Panc1 (cell line): ENCODE measurements at regions not wholly inside any gene's neighbourhood (a gene's known extent, or its start where the extent isn't known, plus 50 kb on each side); places are given as distances from the start of the nearest gene placed in this dataset.

Experiments
- ATAC-seq: fragments of 200-7000 bp; cut with Tn5 transposase; 2 replicates; pipeline ENCODE4 v1.9.1; 2020; ENCODE audit warnings: mild to moderate bottlenecking, moderate library complexity
- BruUV-seq: library from RNA; stranded (reverse); fragments of 400-500 nt; replicated peaks from 2 replicates; lab custom pipeline; 2021; lab: Mats Ljungman, UMichigan
- CTCF ChIA-PET: fragments of 300-600 bp; sonication (Branson Sonifier 250); formaldehyde crosslinking; loops from one replicate; lab custom pipeline; 2022; ENCODE audit warnings: antibody characterized with exemption; lab: Charles Lee
- POLR2A ChIA-PET: fragments of 300-600 bp; sonication (Branson Sonifier 250); formaldehyde crosslinking; loops from one replicate; lab custom pipeline; 2022; ENCODE audit warnings: antibody characterized with exemption; lab: Charles Lee
- DNase-seq: peaks from one replicate; pipeline ENCODE4 v3.0.0-alpha.2; 2010; ENCODE audit warnings: low read depth, low spot score
- H3K27ac ChIP-seq: 2 replicates; pipeline ENCODE4 v1.5.1; 2011; ENCODE audit warnings: mild to moderate bottlenecking, low read length, inconsistent platforms
- H3K27me3 ChIP-seq: fragments of 200-500 bp; sonication (Bioruptor generic); 2 replicates; pipeline ENCODE4 v1.6.0; 2014; ENCODE audit warnings: low read length, inconsistent platforms; ENCODE audit not compliant: control insufficient read depth, insufficient read depth
- H3K36me3 ChIP-seq: fragments of 200-500 bp; sonication (Bioruptor generic); 2 replicates; pipeline ENCODE4 v1.5.1; 2014; ENCODE audit warnings: inconsistent platforms, mild to moderate bottlenecking, low read length, moderate library complexity; ENCODE audit not compliant: control insufficient read depth, insufficient read depth
- H3K4me1 ChIP-seq: 2 replicates; pipeline ENCODE4 v1.5.1; 2011; ENCODE audit warnings: inconsistent platforms, mild to moderate bottlenecking, low read length, moderate library complexity; ENCODE audit not compliant: control insufficient read depth, insufficient read depth
- H3K4me3 ChIP-seq, 2 experiments: 2 replicates each; pipeline ENCODE4 v1.5.1; 2011 to 2012; ENCODE audit warnings: low read depth in 2 of 2, low read length in 2 of 2, mild to moderate bottlenecking in 2 of 2, inconsistent platforms in 1 of 2, moderate library complexity in 1 of 2
- H3K9me3 ChIP-seq: fragments of 200-500 bp; sonication (Bioruptor generic); 2 replicates; pipeline ENCODE4 v1.5.1; 2014; ENCODE audit warnings: low read depth, mild to moderate bottlenecking, inconsistent platforms, low read length, moderate library complexity; ENCODE audit not compliant: control insufficient read depth, insufficient read depth
- CTCF ChIP-seq: fragments of 450-650 bp; IDR thresholded peaks from 2 replicates; pipeline ENCODE4 v1.5.1; 2017; ENCODE audit warnings: mild to moderate bottlenecking
- POLR2AphosphoS5 ChIP-seq: IDR thresholded peaks from 2 replicates; pipeline ENCODE4 v1.6.1; 2012; ENCODE audit warnings: mild to moderate bottlenecking, low read depth, low read length, moderate library complexity
- REST ChIP-seq, 2 experiments: IDR thresholded peaks; 2 replicates each; pipeline ENCODE4 v1.6.1; 2011 to 2012; ENCODE audit warnings: low read depth in 2 of 2, control low read depth in 1 of 2, low read length in 1 of 2, mild to moderate bottlenecking in 1 of 2, moderate library complexity in 1 of 2; ENCODE audit not compliant: insufficient read depth in 1 of 2
- SIN3A ChIP-seq: IDR thresholded peaks from 2 replicates; pipeline ENCODE4 v1.6.1; 2012; ENCODE audit warnings: low read depth, mild to moderate bottlenecking, low read length, moderate library complexity, borderline replicate concordance; ENCODE audit not compliant: insufficient read depth
- TCF7L2 ChIP-seq: IDR thresholded peaks from 2 replicates; pipeline ENCODE4 v1.6.1; 2011; ENCODE audit warnings: mild to moderate bottlenecking, low read depth, low read length, inconsistent platforms
- in situ Hi-C: cut with HindIII; loops from 2 replicates; pipeline ENCODE4 v1.10.0; 2016; ENCODE audit warnings: low sequenced_read_pairs, low pct_unique_long_range_greater_than_20kb
- intact Hi-C: fragments of 100-400 bp; cut with micrococcal nuclease; formaldehyde crosslinking; loops from one replicate; pipeline ENCODE4 v1.10.0; 2022; ENCODE audit not compliant: unreplicated experiment

- H3K9me3 ChIP-seq, result no peaks in the 10 kb centered on the region
- no peak for ATAC-seq
- no peak overlapping the region for H3K4me3 ChIP-seq
- TF ChIP-seq REST (IDR thresholded peaks at IDR 0.05; ENCODE audit: insufficient read depth in 1 of 2, low read depth in 2 of 2, low read length in 1 of 2) (no peak), SIN3A (no peak), TCF7L2 (no peak), CTCF (no peak), POLR2AphosphoS5 (no peak)
- no peaks in the 10 kb centered on the region for H3K27me3 ChIP-seq
- ChIA-PET POLR2A (no interaction called here), CTCF (no interaction called here)
- no peaks in the 10 kb centered on the region for H3K36me3 ChIP-seq
- peaks cover 4% of the 10 kb centered on the region; the same call in 1 of the 2 replicates for H3K4me1 ChIP-seq
- in situ Hi-C loops, result no loop called here
- no peak for DNase-seq
- H3K27ac ChIP-seq, result no peak overlapping the region
- BruUV-seq, result no TSS peak
- intact Hi-C loops, result no loop called here
Measured at GRCh38 chr1:185626344-185626743, 107.8 kb upstream of the HMCN1 start.

GRCh38 chr1:185610954-185611353 is 123.2 kb upstream of the HMCN1 start:
- ChIA-PET CTCF (no interaction called here), POLR2A (no interaction called here)
- Histone ChIP-seq H3K4me1 (no peaks in the 10 kb centered on the region), H3K9me3 (no peaks in the 10 kb centered on the region), H3K27me3 (no peaks in the 10 kb centered on the region), H3K4me3 (no peak overlapping the region), H3K36me3 (no peaks in the 10 kb centered on the region), H3K27ac (peak overlapping the region; percentile 11; the same call in 1 of the 2 replicates)
- in situ Hi-C loops, result no loop called here
- DNase-seq, result no peak
- TF ChIP-seq SIN3A, result no peak
- no peak for TF ChIP-seq CTCF
- no peak for TF ChIP-seq TCF7L2
- TF ChIP-seq POLR2AphosphoS5, result no peak
- TF ChIP-seq REST (IDR thresholded peaks at IDR 0.05; ENCODE audit: insufficient read depth in 1 of 2, low read depth in 2 of 2, low read length in 1 of 2), result no peak
- no peak for ATAC-seq
- intact Hi-C loops, result no loop called here
- no TSS peak for BruUV-seq
